Hepatocyte (in vitro differentiated cells): ENCODE measurements at regions not wholly inside any gene's neighbourhood (a gene's known extent, or its start where the extent isn't known, plus 50 kb on each side); places are given as distances from the start of the nearest gene placed in this dataset.

Experiments
- DNase-seq: peaks from one replicate; pipeline ENCODE4 v3.0.0-alpha.2; 2016; ENCODE audit warnings: low spot score
- H2AFZ ChIP-seq: fragments of 200-600 bp; sonication (generic); 2 replicates; pipeline ENCODE4 v1.6.0; 2016; ENCODE audit warnings: antibody characterized with exemption, mild to moderate bottlenecking
- H3K27ac ChIP-seq: fragments of 200-600 bp; sonication (generic); 2 replicates; pipeline ENCODE4 v1.5.1; 2016; ENCODE audit warnings: mild to moderate bottlenecking
- H3K27me3 ChIP-seq: fragments of 200-600 bp; sonication (generic); 2 replicates; pipeline ENCODE4 v1.6.1; 2016
- H3K36me3 ChIP-seq: fragments of 200-600 bp; sonication (generic); replicated peaks from 2 replicates; pipeline ENCODE4 v1.5.1; 2016; ENCODE audit warnings: low read depth; ENCODE audit not compliant: insufficient read depth
- H3K4me1 ChIP-seq: fragments of 200-600 bp; sonication (generic); 2 replicates; pipeline ENCODE4 v1.5.1; 2016; ENCODE audit warnings: mild to moderate bottlenecking, moderate library complexity; ENCODE audit not compliant: insufficient read depth
- H3K4me2 ChIP-seq: fragments of 200-600 bp; sonication (generic); 2 replicates; pipeline ENCODE4 v1.6.0; 2016
- H3K4me3 ChIP-seq: fragments of 200-600 bp; sonication (generic); 2 replicates; pipeline ENCODE4 v1.5.1; 2016; ENCODE audit warnings: mild to moderate bottlenecking
- H3K79me2 ChIP-seq: fragments of 200-600 bp; sonication (generic); 2 replicates; pipeline ENCODE4 v1.6.0; 2017; ENCODE audit warnings: mild to moderate bottlenecking
- H3K9me2 ChIP-seq: fragments of 200-600 bp; sonication (generic); replicated peaks from 2 replicates; pipeline ENCODE4 v1.6.0; 2017; ENCODE audit warnings: mild to moderate bottlenecking; ENCODE audit not compliant: insufficient read depth
- H3K9me3 ChIP-seq: fragments of 200-600 bp; sonication (generic); 2 replicates; pipeline ENCODE4 v1.5.1; 2016; ENCODE audit warnings: low read depth, mild to moderate bottlenecking
- H4K20me1 ChIP-seq: fragments of 200-600 bp; sonication (generic); 2 replicates; pipeline ENCODE4 v1.6.0; 2016; ENCODE audit warnings: mild to moderate bottlenecking; ENCODE audit not compliant: insufficient read depth, poor library complexity, severe bottlenecking
- CTCF ChIP-seq: fragments of 200-600 bp; sonication (generic); IDR thresholded peaks from 2 replicates; pipeline ENCODE4 v1.5.1; 2016; ENCODE audit warnings: antibody characterized with exemption, mild to moderate bottlenecking; ENCODE audit not compliant: poor library complexity
- EZH2 ChIP-seq: fragments of 200-600 bp; sonication (generic); IDR thresholded peaks from 2 replicates; pipeline ENCODE4 v1.6.1; 2016; ENCODE audit warnings: antibody characterized with exemption, mild to moderate bottlenecking, borderline replicate concordance
- EZH2phosphoT487 ChIP-seq: fragments of 200-600 bp; sonication (generic); IDR thresholded peaks from one replicate; pipeline ENCODE4 v1.6.1; 2018; ENCODE audit warnings: antibody characterized with exemption, mild to moderate bottlenecking, low read depth, moderate library complexity; ENCODE audit not compliant: unreplicated experiment, severe bottlenecking
- WGBS: methylation state at CpG from one replicate; pipeline ENCODE4 v1.1.6; 2016; ENCODE audit warnings: low lambda C conversion rate; ENCODE audit errors: missing lambda C conversion rate; 5-methylcytosine and 5-hydroxymethylcytosine counted together

GRCh38 chr1:208614610-208615009, 370.4 kb upstream of the PLXNA2 start:
- no peak for DNase-seq
- H3K4me1 ChIP-seq, result no peaks in the 10 kb centered on the region
- 68% methylated on average over 2 of the region's 2 CpGs for WGBS

GRCh38 chr1:208615371-208615770, 371.2 kb upstream of the PLXNA2 start:
- Histone ChIP-seq H3K9me3 (peaks cover 7% of the 10 kb centered on the region), H3K79me2 (no peaks in the 10 kb centered on the region), H4K20me1 (no peaks in the 10 kb centered on the region), H3K4me1 (no peaks in the 10 kb centered on the region), H3K36me3 (no peaks in the 10 kb centered on the region), H3K27ac (no peak overlapping the region), H3K27me3 (no peaks in the 10 kb centered on the region), H2AFZ (no peak overlapping the region), H3K4me3 (no peak overlapping the region), H3K9me2 (no peaks in the 10 kb centered on the region), H3K4me2 (no peak overlapping the region)
- no peak for TF ChIP-seq CTCF
- no peak for DNase-seq

More at GRCh38 chr1:208614610-208615009, 370.4 kb upstream of the PLXNA2 start:
- no peak overlapping the region for H3K27ac ChIP-seq
- TF ChIP-seq EZH2, result no peak
- no peak for TF ChIP-seq CTCF
- no peak for TF ChIP-seq EZH2phosphoT487
- H3K27me3 ChIP-seq, result no peaks in the 10 kb centered on the region
- no peak overlapping the region for H2AFZ ChIP-seq
- H3K4me2 ChIP-seq, result no peak overlapping the region
- no peak overlapping the region for H3K4me3 ChIP-seq
- no peaks in the 10 kb centered on the region for H3K36me3 ChIP-seq
- no peaks in the 10 kb centered on the region for H3K79me2 ChIP-seq
- peaks cover 7% of the 10 kb centered on the region for H3K9me3 ChIP-seq
- H3K9me2 ChIP-seq, result no peaks in the 10 kb centered on the region
- H4K20me1 ChIP-seq, result no peaks in the 10 kb centered on the region

- Histone ChIP-seq H3K4me3 (no peak overlapping the region), H3K9me2 (no peaks in the 10 kb centered on the region), H3K4me2 (no peak overlapping the region), H3K4me1 (no peaks in the 10 kb centered on the region), H3K27ac (no peak overlapping the region), H3K79me2 (no peaks in the 10 kb centered on the region), H3K9me3 (peaks cover 10% of the 10 kb centered on the region), H4K20me1 (no peaks in the 10 kb centered on the region), H3K36me3 (no peaks in the 10 kb centered on the region), H2AFZ (no peak overlapping the region), H3K27me3 (no peaks in the 10 kb centered on the region)
- TF ChIP-seq EZH2phosphoT487, result no peak
- no peak for TF ChIP-seq EZH2
- TF ChIP-seq CTCF, result no peak
- DNase-seq, result no peak
- 91% methylated on average over 3 of the region's 3 CpGs for WGBS
Observed at GRCh38 chr1:208616776-208617175, 372.6 kb upstream of the PLXNA2 start.
